Right atrium auricular region (tissue), 2 donors: ENCODE measurements at regions not wholly inside any gene's neighbourhood (a gene's known extent, or its start where the extent isn't known, plus 50 kb on each side); places are given as distances from the start of the nearest gene placed in this dataset.

Source experiments
- DNase-seq: peaks from one replicate; pipeline ENCODE4 v3.0.0-alpha.2; 2019; ENCODE audit warnings: low spot score
- H3K27ac ChIP-seq, 2 donors: fragments of 200-600 bp; sonication (generic); 1 replicate in 1 of 2; 2 replicates in 1 of 2; pipeline ENCODE4 v1.5.1; 2016 to 2019
- H3K27me3 ChIP-seq, 2 donors: fragments of 200-600 bp; sonication (generic); one replicate each; pipeline versions ENCODE4 v1.5.1 to v1.6.0; 2017 to 2019
- H3K36me3 ChIP-seq: fragments of 200-600 bp; sonication (generic); one replicate; pipeline ENCODE4 v1.5.1; 2016
- H3K4me1 ChIP-seq, 2 donors: fragments of 200-600 bp; sonication (generic); one replicate each; pipeline versions ENCODE4 v1.5.1 to v1.6.0; 2017 to 2019
- H3K4me3 ChIP-seq, 2 donors: fragments of 200-600 bp; sonication (generic); 1 replicate in 1 of 2; 2 replicates in 1 of 2; pipeline ENCODE4 v1.5.1; 2017 to 2019; ENCODE audit warnings: mild to moderate bottlenecking in 1 of 2, moderate library complexity in 1 of 2
- H3K9me3 ChIP-seq, 2 donors: fragments of 200-600 bp; sonication (generic); one replicate each; pipeline ENCODE4 v1.5.1; 2019
- TF ChIP-seq, protein P1 (sequence below), 2 donors: fragments of 200-600 bp; sonication (generic); IDR thresholded peaks; one replicate each; pipeline ENCODE4 v1.5.1; 2019; ENCODE audit warnings: antibody characterized with exemption in 2 of 2

DNA sequence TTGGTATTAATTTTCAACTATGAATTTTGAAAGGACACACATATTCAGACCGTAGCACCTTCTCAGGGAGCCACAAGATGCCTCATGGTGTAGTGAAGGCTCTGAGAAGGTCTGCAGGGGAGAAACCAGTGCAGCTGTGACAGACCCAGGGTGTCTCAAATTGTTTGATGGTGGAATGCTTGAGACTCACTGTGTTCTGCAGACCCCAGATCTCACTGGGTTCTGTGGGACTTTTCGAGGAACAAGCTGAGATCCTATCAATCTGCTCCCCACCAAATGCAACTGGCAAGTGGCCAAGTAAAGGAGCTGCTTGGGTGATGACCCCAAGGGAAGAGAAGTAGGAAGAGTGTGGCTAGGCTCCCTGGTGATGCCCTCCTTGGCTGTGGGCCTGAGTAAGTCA is 130.5 kb upstream of the UNC5B start:
- Histone ChIP-seq H3K36me3 (no peaks in the 10 kb centered on the region), H3K27me3 (no peaks in the 10 kb centered on the region), H3K4me3 (no peak overlapping the region), H3K27ac (no peak overlapping the region), H3K9me3 (no peaks in the 10 kb centered on the region), H3K4me1 (peaks cover 0 to 9% of the 10 kb centered on the region in 2 donors)
- TF ChIP-seq, protein P1, sequence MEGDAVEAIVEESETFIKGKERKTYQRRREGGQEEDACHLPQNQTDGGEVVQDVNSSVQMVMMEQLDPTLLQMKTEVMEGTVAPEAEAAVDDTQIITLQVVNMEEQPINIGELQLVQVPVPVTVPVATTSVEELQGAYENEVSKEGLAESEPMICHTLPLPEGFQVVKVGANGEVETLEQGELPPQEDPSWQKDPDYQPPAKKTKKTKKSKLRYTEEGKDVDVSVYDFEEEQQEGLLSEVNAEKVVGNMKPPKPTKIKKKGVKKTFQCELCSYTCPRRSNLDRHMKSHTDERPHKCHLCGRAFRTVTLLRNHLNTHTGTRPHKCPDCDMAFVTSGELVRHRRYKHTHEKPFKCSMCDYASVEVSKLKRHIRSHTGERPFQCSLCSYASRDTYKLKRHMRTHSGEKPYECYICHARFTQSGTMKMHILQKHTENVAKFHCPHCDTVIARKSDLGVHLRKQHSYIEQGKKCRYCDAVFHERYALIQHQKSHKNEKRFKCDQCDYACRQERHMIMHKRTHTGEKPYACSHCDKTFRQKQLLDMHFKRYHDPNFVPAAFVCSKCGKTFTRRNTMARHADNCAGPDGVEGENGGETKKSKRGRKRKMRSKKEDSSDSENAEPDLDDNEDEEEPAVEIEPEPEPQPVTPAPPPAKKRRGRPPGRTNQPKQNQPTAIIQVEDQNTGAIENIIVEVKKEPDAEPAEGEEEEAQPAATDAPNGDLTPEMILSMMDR (IDR thresholded peaks at IDR 0.05) = no peak
- DNase-seq = peak; percentile 47

DNA sequence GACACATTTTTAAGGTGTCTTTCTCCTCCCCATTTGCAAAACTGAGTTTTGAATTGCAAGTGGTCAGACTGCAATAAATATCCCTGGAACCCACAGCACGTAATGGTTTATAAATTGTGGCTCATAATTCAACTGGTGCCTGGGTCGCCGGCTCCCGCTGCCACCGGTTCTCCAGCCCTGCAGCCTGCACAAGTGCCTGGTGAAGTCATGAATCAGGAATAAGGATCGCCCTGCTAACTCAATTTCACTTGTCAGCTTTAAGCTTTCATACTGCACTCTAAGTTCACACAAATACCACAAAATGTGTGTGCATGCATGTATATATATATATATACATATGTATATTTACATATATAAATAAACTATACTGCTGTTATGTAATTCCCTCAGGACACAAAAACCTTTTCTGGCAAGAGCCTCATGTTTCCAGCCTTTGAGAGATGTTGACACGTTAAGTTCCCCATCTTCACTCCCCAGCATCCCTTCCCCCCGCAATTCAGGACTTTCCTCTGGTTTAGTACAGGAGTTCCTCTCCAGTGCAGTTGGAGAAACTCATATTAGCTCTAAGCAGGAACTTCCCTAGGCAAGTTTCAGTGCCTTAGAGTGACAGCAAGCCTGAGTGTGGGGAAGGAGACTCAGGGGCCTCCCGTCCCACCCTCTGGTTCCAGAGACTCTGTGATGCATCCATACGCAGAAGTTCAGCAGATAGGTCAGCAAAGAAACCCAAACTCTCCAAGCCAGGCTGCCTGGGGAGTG is 129.2 kb upstream of the UNC5B start:
- H3K27ac ChIP-seq = no peak overlapping the region
- no peaks in the 10 kb centered on the region for H3K9me3 ChIP-seq
- no peak overlapping the region for H3K4me3 ChIP-seq
- no peaks in the 10 kb centered on the region for H3K27me3 ChIP-seq
- H3K36me3 ChIP-seq = no peaks in the 10 kb centered on the region
- TF ChIP-seq, protein P1 (IDR thresholded peaks at IDR 0.05) = no peak
- peak; percentile 30 for DNase-seq
- H3K4me1 ChIP-seq = no peaks in the 10 kb centered on the region

DNA sequence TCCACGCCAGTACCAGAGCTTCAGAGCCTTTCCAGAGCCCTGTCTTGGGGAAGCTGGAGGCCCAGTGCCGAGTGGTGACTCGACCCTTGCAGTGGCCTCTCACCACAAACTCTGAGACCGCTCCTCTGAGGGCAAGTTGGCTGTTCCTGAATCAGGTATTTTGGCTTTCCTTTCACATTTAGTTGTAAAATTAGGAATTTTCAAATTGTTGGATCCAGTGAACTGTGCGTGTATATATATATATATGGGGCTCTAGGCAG is 128.7 kb upstream of the UNC5B start:
- Histone ChIP-seq H3K27ac (no peak overlapping the region), H3K9me3 (no peaks in the 10 kb centered on the region), H3K4me3 (no peak overlapping the region), H3K4me1 (no peaks in the 10 kb centered on the region), H3K27me3 (no peaks in the 10 kb centered on the region), H3K36me3 (no peaks in the 10 kb centered on the region)
- TF ChIP-seq, protein P1 (IDR thresholded peaks at IDR 0.05) = no peak
- no peak for DNase-seq

DNA sequence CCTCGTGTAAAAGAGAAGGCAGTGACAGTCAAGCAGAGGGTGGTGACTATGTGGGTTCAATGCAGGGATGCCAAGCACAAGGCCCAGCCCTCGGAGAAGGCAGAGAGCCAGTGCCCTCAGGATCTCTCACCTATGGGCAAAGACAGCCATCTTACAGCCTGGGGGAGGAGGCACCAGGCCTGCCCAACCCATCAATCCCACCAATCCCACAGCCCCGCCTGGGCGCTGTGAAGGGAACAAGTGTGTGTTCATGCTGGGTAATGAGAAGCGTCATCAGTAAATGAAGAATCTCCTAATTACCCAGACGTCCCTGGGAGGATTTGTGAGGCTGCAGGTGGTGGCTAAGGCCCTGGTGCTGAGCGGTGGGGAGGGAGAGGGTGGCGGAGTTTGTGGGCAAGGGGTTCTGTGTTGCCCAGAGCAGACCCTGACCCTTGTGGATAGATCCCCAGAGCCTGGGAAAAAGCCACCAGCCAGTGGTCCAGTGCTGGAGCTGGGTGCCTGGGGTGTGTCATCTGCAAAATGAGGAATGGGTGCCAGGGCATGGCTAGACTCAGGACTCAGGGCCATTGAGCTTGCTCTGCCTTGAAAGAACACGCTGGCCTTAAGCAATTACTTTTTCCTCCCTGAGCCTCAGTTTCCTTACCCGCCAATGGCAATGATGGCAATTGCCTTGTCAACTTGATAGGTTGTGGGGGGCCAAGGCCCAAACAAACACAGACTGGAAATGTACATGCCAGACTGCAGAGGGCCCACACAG is 128.1 kb upstream of the UNC5B start:
- H3K9me3 ChIP-seq = no peaks in the 10 kb centered on the region
- no peak overlapping the region for H3K4me3 ChIP-seq
- H3K27me3 ChIP-seq = no peaks in the 10 kb centered on the region
- TF ChIP-seq, protein P1 (IDR thresholded peaks at IDR 0.05) = no peak
- H3K4me1 ChIP-seq = no peaks in the 10 kb centered on the region
- H3K27ac ChIP-seq = no peak overlapping the region
- peak; percentile 52 for DNase-seq
- no peaks in the 10 kb centered on the region for H3K36me3 ChIP-seq

DNA sequence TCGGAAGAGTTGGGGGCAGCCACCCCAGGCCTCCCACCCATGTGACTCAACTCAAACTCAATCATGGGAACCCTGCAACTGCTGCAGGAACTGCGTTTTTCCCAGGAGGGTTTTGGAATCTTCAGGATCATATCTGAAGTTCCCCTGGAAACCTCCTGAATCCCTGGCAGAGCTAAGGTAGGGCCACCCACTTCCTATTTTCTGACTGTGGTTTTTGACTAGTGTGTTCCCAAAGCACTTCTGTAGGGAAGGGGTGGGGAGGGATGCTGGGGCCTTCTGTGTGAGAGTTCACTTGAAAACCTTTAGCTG is 127.6 kb upstream of the UNC5B start:
- DNase-seq = no peak
- no peak overlapping the region for H3K4me3 ChIP-seq
- TF ChIP-seq, protein P1 (IDR thresholded peaks at IDR 0.05) = no peak
- no peaks in the 10 kb centered on the region for H3K36me3 ChIP-seq
- no peaks in the 10 kb centered on the region for H3K9me3 ChIP-seq
- no peak overlapping the region for H3K27ac ChIP-seq
- H3K4me1 ChIP-seq = no peaks in the 10 kb centered on the region
- no peaks in the 10 kb centered on the region for H3K27me3 ChIP-seq
